GOT3 (cell line): ENCODE measurements at regions not wholly inside any gene's neighbourhood (a gene's known extent, or its start where the extent isn't known, plus 50 kb on each side); places are given as distances from the start of the nearest gene placed in this dataset.

Experiments
- DNase-seq: peaks from one replicate; lab custom pipeline; 2025; ENCODE audit warnings: mixed read lengths; lab: John Stamatoyannopoulos, UW

- no peak for DNase-seq
Measured at GRCh38 chr2:5484868-5485267, 207.3 kb upstream of the SOX11 start.

DNA sequence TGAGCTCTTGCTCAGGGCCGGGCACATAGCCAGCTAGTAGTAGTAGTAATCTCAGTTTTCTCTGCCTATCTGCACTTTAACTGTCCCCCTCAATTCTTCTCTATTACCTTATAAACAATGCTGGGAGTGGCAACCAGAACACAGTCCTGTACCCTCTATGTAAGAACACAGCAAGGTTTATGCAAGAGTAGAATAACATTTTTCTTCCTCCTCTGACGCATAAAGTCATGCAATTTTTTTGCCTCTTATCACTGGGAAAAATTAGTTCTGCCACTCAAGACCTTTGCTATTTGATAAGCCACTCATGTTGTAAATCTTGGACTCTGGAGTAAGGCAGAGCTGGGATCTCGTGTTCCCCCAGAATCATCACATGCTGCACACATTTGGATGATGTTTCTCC, 200.7 kb upstream of the SOX11 start:
- no peak for DNase-seq

DNA sequence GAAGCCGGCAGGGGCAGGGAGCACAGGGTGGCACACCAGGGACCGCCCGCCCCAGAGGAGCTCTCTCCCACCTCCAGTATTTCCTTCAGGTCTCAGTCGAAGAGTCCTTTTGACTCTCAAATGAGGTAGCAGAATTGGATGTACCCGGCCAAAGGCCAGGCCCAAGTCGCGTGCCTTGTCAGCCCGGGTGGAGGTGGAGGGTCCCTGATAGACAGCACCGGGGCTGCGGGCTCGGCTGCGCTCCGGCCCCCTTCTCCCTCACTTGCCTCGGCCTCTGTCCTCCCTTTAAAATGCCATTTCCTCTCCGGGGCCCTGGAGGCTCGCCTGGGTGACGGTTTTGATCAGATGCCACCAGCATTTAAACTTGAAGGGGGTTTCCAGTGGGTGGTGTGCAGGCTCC, 198.9 kb upstream of the SOX11 start:
- no peak for DNase-seq

- DNase-seq, result no peak
Measured at GRCh38 chr2:5494212-5494611, 198.0 kb upstream of the SOX11 start.

DNA sequence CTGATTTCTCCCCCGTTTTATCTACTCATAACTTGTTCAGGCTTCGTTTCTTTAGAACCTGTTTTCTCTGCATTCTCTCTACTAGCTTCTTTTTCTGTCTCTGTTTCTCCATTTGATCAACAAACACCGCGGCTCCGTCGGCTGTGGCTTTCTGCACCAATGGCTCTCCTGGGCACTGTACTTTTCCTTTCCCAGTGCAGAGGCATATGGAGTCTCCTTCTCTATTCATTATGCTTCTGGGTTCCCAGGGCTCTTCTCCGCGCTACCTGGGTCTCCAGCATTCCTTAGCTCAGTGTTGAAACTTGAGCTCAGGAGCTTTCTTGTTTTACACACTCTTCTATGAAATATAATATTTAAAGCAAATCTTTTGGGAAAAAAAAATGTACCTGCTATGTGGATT, 196.6 kb upstream of the SOX11 start:
- DNase-seq, result no peak

DNA sequence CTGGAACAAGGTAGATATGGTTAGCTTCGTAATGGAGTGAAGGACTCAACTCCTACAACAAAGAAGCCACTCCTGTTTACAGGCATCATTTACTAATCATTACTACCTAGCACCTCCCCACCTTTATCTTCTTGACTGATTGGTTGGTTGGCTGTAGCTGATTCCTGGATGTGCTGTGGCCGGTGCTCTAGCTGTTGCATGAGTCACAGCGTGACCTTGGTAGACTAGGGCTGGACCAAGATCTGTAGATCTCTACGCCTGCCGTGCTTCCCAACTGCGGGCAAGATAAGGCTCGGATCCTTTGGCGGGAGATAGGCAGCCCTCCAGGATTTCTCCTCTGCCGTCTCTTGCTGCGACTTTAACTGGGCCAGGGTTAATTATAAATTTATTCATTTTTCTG, 194.3 kb upstream of the SOX11 start:
- no peak for DNase-seq

DNA sequence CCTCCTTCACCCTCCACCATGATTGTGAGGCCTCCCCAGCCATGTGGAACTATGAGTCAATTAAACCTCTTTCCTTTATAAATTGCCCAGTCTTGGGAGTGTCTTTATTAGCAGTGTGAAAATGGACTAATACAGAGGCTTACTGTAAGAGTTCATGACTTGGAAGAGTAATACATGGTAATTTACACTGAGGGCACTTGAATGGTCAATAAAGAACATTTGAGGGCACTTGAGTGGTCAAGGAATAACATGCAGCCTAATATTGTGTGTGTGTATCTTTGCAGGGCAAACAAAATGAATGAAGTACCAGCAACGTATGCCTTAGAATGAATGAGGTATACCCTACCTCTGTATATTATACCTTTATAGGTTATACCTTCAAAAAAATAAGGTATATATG, 190.4 kb upstream of the SOX11 start:
- DNase-seq, result no peak

DNA sequence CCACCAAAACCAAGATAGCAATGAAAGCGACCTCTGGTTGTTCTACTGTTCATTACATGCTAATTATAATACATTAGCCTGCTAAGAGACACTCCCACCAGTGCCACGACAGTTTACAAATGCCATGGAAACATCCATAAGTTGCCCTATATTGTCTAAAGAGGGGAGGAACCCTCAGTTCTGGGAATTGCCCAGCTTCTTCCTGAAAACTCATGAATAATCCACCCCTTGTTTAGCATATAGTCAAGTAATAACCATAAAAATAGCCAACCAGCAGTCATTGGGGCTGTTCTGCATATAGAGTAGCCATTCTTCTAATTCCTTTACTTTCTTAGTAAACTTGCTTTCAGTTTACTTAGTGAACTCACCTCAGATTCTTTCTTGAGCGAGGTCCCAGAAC, 189.8 kb upstream of the SOX11 start:
- DNase-seq, result no peak

GRCh38 chr2:5504756-5505155, 187.4 kb upstream of the SOX11 start:
- no peak for DNase-seq

DNA sequence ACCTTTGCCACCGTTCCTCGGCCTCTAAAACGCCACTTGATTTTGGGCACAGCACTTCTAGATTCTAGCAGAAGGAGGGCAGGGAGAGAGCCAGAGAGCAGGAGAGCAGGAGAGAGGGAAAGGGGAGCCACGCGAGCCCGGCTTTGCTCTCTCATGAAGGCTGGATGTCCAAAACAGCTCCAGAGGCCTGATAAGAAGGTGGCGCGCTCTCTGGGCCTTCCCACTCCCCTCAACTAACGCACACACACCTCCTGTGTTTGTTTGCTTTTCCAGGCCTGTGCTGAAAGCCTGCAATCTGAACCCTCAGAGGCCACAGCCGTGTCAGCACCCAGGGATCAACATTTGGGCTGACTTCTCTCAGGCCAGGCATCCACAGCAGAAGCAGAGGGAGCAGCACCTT, 184.8 kb upstream of the SOX11 start:
- DNase-seq, result no peak

DNA sequence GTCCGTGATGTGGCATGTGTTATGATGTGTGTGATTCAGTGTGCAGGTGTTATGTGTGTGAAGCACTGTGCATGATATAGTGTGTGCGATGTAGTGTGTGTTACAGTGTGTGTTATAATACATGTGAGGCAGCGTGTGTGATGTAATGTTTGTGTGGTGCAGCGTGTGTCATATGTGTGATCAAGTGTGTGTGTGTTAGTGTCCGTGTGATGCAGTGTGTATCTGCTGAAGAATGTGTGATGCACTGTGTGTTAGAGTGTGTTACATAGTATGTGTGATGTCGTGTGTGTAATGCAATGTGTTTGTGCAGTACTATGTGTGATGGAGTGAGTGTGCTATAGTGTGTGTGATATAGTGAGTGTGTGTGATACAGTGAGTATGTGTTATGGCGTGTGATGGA, 182.8 kb upstream of the SOX11 start:
- no peak for DNase-seq

- DNase-seq, result no peak
Measured at GRCh38 chr2:5510082-5510481, 182.1 kb upstream of the SOX11 start.

DNA sequence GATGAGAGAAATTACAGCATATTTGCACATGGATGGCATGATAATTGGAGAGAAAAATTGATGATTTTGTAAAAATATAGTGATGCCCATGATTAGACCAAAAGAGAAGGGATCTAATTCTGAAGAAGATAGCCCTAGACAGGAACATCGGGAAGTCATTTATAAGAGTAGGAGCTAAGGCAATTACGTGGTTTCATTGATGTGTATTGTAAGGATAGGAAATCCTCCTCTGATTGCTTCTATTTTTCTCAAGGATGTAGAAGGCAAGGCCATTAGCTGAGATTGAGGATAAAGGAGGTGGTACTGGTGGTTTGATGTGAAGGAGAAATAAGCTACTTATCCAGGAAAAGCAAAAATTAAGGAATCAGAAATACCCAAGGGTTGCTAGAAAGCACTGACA, 176.5 kb upstream of the SOX11 start:
- DNase-seq, result no peak

- DNase-seq, result no peak
Measured at GRCh38 chr2:5519286-5519685, 172.9 kb upstream of the SOX11 start.

DNA sequence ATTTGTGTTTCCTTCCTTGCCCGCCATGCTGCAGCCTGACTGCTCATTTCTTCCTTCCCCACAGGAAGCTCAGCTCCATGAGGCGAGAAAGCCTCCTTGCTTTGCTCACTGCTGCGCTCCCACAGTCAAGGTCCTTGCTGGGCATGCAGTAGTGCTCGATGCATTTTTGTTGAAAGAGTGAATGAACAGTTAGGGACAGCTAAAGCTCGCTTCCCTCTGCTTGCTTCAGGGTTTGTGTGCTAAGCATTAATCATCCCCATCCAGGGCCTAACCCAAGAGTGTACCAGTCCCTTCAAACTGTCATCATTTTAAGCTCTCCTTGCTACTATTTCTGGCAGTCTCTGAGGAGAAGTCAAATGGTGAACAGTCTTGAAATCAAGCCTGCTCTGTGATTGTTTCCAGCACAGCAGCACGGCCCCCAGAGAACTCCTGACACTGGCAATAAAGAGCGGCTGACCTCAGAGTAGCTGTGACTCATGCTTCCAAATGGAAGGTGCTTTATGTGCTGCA, 171.7 kb upstream of the SOX11 start:
- no peak for DNase-seq

- DNase-seq, result no peak
Measured at GRCh38 chr2:5521461-5521860, 170.7 kb upstream of the SOX11 start.

DNA sequence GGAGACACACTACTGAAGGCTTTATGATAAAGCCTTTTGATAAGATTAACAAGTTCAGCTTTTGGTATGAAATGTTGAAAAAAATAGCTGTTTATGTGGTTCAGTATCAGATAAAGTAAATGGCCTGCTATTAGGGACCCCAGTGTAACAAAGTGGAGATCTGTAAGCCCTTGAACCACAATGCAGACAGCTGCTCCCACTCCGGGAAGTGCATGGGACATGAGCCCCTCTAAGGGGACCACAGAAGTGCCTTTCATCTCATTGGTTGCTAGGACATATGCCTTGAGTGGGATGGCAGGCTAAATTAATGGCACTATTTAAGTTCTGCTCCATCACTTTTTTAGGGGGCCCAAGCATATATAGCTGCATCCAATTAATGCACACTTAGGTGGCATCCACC, 167.6 kb upstream of the SOX11 start:
- DNase-seq, result no peak

DNA sequence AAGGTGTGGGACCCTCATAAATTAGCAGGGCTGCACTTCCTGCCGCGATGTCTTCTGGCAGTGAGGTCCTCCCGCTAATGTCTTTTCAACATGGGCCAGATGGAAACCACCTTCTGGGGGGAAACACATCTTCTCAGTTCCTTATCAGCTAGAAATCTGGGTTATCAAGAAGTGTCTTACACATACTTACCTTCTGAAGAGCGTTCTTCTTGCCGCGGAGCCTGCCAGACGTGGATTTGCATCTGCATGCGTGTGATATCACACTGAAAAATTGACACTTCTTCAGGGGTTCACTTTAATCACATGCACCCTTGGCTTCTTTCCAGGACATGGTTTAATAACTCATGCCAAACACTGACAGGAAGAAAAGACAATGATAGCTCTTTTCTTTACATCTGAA, 163.5 kb upstream of the SOX11 start:
- DNase-seq, result no peak

GRCh38 chr2:5530011-5530696, 162.0 kb upstream of the SOX11 start:
- no peak for DNase-seq

DNA sequence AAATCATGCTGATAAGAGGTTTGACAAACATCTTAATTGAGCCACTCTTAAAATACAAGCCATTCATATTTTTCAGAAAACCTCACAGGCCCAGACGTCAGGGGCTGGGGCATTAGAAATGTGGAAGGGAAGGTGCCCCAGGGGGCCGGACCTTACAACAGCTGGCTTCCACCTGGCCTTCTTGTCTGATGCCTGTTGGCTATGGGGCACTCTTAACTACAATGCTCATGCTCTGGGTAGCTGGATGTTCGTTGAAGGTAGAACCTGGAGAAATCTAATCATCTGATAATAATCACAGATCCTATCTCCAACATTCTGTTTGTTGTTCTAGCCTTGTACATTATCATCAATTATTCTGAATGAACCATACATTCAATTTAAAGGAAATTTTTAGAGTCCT, 156.9 kb upstream of the SOX11 start:
- no peak for DNase-seq

- no peak for DNase-seq
Measured at GRCh38 chr2:5537180-5537688, 154.9 kb upstream of the SOX11 start.

DNA sequence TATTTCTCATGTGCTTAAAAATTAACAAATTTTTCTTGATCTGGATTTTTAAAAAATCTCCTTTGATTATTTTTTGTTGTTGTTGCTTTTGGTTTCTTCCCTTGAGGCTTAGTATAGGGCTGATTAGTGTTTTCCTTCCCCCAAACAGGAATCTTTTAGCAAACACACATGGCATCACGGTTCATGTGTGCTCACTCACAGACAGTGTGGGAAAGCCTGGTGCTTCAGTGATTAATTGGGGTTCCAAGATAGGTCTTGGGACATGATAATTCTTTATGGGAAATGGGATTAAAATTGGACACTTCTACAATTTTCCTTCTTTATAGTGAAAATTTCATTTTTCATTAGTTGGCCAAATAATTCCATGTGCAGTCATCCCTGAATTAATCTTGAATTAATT, 153.9 kb upstream of the SOX11 start:
- no peak for DNase-seq

- DNase-seq, result no peak
Measured at GRCh38 chr2:5538772-5539171, 153.4 kb upstream of the SOX11 start.
